Cardiac septum (tissue), 1 donor: ENCODE measurements at regions not wholly inside any gene's neighbourhood (a gene's known extent, or its start where the extent isn't known, plus 50 kb on each side); places are given as distances from the start of the nearest gene placed in this dataset.
"Not testable (repeated sequence)": the region's sequence is repeated elsewhere in the genome, so short reads cannot be mapped to it uniquely, and the experiment has no call there.

ENCODE experiments used
- DNase-seq: peaks from one replicate; pipeline ENCODE4 v3.0.0-alpha.2; 2020; ENCODE audit warnings: low spot score
- intact Hi-C: fragments of 100-400 bp; cut with DNase I; formaldehyde crosslinking; loops from one replicate; pipeline ENCODE4 v1.14.0; 2022
- donor health status: DM: no; HTN: no; CAD: no.

GRCh38 chr6:68086199-68086598 lies 548.9 kb upstream of the ADGRB3 start:
- no peak for DNase-seq
- intact Hi-C loops: no loop called here

DNA sequence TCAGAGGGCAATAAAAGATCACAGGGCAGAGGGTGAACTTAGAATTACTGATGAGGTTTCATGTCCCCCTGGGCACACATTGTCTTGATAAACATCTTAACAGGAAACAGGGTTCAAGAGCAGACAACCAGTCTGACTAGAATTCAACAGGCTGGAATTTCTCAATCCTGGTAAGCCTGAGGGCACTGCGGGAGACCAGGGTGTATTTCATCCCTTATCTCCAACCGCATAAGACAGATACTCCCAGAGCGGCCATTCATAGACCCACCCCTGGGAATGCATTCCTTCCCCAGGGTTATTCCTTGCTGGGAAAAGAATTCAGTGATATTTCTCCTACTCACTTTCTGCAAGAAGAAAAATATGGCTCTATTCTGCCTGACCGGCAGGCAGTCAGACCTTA lies 549.5 kb upstream of the ADGRB3 start:
- intact Hi-C loops, DNase-seq: not testable (repeated sequence)

DNA sequence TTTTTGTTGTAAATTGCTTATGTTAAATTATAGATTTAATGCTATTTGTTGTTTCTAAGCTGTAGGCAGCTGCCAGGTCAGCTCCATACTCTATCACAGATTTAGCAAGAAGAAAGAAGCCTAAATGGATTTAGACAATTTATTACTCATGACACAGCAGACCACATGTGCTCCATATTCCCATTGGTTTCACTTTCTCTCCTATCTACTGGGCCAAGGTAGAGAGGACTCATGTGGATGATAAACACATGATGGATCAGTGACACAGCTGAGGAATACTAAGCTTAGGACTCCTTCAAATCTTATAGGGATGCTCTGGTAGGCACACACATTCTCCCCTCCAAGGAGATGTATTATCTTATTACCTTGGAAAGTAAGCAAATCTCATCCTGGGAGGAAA lies 553.0 kb upstream of the ADGRB3 start:
- DNase-seq: no peak
- intact Hi-C loops: no loop called here

DNA sequence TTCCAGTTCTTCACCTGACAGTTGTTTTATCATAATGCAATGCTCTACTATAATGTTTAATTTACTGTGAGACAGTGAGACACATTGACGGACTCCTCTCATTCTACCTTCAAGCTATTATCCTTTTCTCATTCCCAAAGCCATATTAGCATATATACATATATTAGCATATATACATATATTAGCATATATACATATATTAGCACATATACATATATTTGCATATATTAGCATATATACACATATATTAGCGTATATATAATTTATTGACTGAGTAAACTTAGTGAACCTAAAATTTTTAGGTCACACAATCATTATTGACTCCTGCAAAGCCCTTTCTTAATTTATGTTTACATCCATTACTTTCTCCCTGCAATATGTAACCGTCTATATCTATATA lies 555.0 kb upstream of the ADGRB3 start:
- DNase-seq: no peak
- intact Hi-C loops: no loop called here

GRCh38 chr6:68077661-68078060 lies 557.4 kb upstream of the ADGRB3 start:
- DNase-seq: no peak
- intact Hi-C loops: no loop called here

GRCh38 chr6:68071740-68072139 lies 563.3 kb upstream of the ADGRB3 start:
- intact Hi-C loops: no loop called here
- DNase-seq: no peak

DNA sequence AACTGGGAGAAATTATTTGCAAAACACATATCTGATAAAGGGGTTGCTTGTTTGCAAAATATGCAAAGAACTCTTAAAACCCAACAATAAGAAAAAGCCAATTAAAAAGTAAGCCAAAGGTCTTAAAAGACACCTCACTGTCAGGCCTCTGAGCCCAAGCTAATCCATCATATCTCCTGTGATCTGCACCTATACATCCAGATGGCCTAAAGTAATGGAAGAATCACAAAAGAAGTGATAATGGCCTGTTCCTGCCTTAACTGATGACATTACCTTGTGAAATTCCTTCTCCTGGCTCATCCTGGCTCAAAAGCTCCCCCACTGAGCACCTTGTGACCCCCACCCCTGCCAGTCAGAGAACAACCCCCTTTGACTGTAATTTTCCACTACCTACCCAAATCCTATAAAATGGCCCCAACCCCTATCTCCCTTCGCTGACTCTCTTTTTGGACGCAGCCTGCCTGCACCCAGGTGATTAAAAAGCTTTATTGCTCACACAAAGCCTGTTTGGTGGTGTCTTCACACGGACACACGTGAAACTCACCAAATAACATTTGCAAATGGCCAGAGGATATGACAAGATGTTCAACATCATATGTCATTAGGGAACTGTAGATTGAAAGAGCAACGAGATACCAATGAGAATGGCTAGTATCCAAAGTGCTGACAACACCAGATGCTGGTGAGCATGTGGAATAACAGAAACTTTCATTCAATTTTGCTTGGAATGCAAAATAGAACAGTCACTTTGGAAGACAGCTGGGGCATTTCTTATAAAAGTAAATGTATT lies 565.0 kb upstream of the ADGRB3 start:
- DNase-seq: no peak
- intact Hi-C loops: no loop called here

- DNase-seq: no peak
- intact Hi-C loops: no loop called here
Observed at GRCh38 chr6:68059899-68060298, 575.2 kb upstream of the ADGRB3 start.

DNA sequence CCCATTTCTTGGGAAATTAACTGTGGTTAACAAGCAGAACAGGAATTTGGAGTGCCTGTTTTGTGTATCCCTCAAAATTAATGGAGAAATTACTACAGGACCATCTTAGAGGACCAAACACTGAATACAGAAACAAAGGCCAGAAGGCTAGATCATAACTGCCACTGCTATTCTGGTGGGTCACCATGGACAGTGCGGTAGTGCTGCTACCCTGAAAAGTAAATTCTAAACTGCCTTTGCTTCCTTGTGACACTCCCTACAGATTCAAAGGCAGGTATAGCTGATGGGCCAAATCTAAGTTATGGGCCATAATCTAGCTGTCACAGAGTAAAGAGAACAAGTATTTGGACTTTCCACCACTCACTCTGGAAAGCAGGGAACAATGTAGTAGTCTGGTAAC lies 575.8 kb upstream of the ADGRB3 start:
- no peak for DNase-seq
- intact Hi-C loops: no loop called here

DNA sequence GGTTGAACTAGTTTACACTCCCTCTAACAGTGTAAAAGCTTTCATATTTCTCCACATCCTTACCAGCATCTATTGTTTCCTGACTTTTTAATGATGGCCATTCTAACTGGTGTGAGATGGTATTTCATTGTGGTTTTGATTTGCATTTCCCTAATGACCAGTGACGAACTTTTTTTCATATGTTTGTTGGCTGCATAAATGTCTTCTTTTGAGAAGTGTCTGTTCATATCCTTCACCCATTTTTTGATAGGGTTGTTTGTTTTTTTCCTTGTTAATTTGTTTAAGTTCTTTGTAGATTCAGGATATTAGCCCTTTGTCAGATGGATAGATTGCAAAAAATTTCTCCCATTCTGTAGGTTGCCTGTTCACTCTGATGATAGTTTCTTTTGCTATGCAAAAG lies 578.5 kb upstream of the ADGRB3 start:
- DNase-seq, intact Hi-C loops: not testable (repeated sequence)

GRCh38 chr6:68054756-68055155 lies 580.3 kb upstream of the ADGRB3 start:
- intact Hi-C loops: no loop called here
- no peak for DNase-seq

DNA sequence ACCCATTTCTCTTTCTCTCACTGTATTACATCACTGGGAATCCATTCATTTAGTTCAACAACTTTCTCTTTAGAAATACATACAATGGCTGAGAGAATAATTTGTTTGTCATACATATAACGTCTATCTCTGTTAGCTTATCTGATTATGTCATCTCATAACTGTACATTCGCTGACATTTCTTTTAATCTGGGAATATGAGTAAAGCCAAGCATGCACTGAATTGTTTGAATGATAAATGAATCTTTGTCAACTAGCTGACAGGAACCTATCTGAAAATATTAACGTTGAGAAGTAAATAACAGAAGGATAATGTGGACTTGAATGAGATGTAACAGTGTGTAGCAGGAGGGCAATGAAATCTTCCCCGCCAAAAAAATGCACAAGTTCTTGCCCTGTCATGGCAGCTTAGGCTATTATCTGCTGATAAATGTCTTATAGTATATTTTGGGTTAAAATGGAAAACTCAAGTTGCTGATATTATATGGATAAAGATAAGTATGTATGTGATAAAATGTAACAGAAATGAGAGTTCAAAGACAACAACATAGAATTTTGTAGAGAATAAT lies 581.2 kb upstream of the ADGRB3 start:
- no peak for DNase-seq
- intact Hi-C loops: no loop called here

DNA sequence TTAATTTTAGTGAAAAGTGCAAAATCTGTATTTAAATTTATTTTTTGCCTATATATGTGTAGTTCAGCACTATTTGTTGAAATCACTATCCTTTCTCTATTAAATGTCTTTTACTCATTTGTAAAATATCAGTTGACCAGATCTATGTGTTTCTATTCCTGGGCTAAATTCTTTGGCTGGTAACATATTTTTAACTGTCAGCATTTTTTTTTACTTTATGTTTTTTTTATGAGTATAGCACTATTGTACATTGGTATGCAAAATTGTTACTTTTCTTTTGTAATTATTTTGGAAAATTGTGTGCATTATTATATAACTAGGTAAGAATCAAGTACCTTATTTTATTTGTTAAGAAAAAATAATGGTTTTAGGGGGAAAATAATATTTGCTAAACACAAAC lies 582.8 kb upstream of the ADGRB3 start:
- no peak for DNase-seq
- intact Hi-C loops: no loop called here

GRCh38 chr6:68049562-68049961 lies 585.5 kb upstream of the ADGRB3 start:
- intact Hi-C loops: no loop called here
- no peak for DNase-seq

DNA sequence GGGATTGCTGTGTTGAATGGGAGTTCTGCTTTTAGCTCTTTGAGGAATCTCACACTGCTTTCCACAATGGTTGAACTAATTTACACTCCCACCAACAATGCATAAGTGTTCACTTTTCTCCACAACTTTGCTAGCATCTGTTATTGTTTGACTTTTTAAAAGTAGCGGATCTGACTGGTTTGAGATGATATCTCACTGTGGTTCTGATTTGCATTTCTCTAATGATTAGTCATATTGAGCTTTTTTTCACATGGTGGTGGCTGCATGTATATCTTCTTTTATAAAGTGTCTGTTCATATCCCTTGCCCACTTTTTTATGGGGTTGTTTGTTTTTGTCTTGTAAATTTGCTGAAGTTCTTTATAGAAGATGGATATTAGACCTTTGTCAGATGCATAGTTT lies 588.3 kb upstream of the ADGRB3 start:
- intact Hi-C loops: no loop called here
- no peak for DNase-seq

DNA sequence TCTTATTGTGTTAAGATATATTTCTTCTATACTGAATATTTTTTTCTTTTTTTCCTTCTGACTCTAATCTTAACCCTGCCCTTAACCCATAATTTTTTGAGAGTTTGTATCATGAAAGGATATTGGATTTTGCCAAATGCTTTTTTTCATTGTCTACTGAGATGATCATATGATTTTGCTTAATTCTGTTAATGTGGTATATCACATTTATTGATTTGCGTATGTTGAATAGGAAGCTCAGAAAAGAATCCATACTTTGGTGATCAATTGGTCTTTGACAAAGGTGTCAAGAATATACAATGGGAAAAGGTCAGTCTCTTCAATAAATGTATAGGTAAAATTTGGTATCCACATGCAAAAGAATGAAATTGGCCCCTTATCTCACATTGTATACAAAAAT lies 588.8 kb upstream of the ADGRB3 start:
- intact Hi-C loops: no loop called here
- no peak for DNase-seq

DNA sequence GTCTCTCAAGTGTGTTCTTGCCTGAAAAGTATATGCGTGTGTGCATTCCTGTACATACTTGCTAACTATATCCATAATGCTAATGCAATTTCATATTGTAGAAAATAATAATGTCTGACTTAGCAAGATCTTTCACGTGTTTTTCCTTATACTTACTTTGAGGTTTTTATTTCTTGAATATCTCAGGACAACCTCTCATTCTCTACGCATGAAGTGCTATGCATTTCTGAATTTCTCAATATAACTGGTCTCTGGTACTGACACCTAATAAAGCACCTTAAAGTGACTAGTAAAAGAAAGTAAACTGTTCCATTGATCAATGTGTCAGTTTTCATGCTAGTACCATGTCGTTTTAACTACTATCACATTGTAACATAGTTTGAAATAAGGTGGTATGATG lies 589.9 kb upstream of the ADGRB3 start:
- no peak for DNase-seq
- intact Hi-C loops: no loop called here

DNA sequence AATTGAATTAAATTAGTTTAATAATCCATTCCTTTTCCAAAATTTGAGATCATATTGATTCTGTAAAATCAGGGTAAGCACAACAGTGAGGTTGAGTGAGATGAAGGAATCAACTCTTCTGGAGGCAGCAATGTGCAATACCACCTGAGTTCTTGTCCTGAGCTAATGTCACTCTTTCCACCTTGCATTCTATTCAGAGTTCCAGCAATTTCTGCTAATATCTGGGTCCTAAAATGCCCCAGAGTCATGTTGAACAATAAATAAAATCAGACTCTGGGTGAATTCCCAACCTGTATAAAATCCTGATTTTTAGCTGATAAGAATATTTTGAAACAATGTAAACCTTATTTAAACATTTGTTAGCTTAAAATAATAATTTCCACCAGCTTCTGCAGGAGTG lies 590.8 kb upstream of the ADGRB3 start:
- intact Hi-C loops: no loop called here
- DNase-seq: no peak

DNA sequence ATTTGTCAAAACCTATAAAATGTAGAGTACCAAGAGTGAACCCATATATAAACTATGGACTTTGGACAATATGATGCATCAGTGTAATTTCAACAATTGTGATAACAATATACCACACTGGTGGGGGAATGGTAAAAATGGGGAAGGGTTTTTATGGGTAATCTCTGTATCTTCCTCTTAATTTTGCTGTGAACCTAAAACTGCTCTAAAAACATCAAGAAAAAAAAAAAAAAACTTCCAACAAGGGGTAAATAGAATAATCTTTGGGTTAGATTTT lies 592.0 kb upstream of the ADGRB3 start:
- intact Hi-C loops: no loop called here
- DNase-seq: no peak

- intact Hi-C loops: no loop called here
- no peak for DNase-seq
Observed at GRCh38 chr6:68042339-68043121, 592.6 kb upstream of the ADGRB3 start.

- intact Hi-C loops: no loop called here
Observed at GRCh38 chr6:68040780-68041179, 594.3 kb upstream of the ADGRB3 start.

More at GRCh38 chr6:68040780-68041179, 594.3 kb upstream of the ADGRB3 start:
- no peak for DNase-seq
